Lower lobe of right lung (tissue), 2 donors: ENCODE measurements at regions not wholly inside any gene's neighbourhood (a gene's known extent, or its start where the extent isn't known, plus 50 kb on each side); places are given as distances from the start of the nearest gene placed in this dataset.

Experiments used
- ATAC-seq, 2 donors: fragments of 200-7000 bp; cut with Tn5 transposase; one replicate each; pipeline ENCODE4 v1.9.1; 2020 to 2022; ENCODE audit warnings: mild to moderate bottlenecking in 2 of 2, moderate library complexity in 2 of 2
- DNase-seq: peaks from one replicate; pipeline ENCODE4 v3.0.0-alpha.2; 2020
- H3K27ac ChIP-seq: fragments of 200-600 bp; one replicate; pipeline ENCODE4 v1.8.0; 2022
- H3K27me3 ChIP-seq: fragments of 200-600 bp; one replicate; pipeline ENCODE4 v1.8.0; 2022; ENCODE audit warnings: low read depth
- H3K36me3 ChIP-seq: fragments of 200-600 bp; one replicate; pipeline ENCODE4 v1.8.0; 2022; ENCODE audit warnings: mild to moderate bottlenecking
- H3K4me1 ChIP-seq: fragments of 200-600 bp; one replicate; pipeline ENCODE4 v1.8.0; 2022
- H3K4me3 ChIP-seq: fragments of 200-600 bp; one replicate; pipeline ENCODE4 v1.8.0; 2022; ENCODE audit warnings: mild to moderate bottlenecking
- H3K9me3 ChIP-seq: fragments of 200-600 bp; one replicate; pipeline ENCODE4 v1.8.0; 2022
- CTCF ChIP-seq: fragments of 200-600 bp; IDR thresholded peaks from one replicate; pipeline ENCODE4 v1.8.0; 2022; ENCODE audit warnings: antibody characterized with exemption, mild to moderate bottlenecking
- intact Hi-C: fragments of 100-400 bp; cut with DNase I; formaldehyde crosslinking; loops from one replicate; pipeline ENCODE4 v1.11.0; 2022
- donor health status: DM: no; HTN: yes; CAD: no; lungs with severe emphysema.

DNA sequence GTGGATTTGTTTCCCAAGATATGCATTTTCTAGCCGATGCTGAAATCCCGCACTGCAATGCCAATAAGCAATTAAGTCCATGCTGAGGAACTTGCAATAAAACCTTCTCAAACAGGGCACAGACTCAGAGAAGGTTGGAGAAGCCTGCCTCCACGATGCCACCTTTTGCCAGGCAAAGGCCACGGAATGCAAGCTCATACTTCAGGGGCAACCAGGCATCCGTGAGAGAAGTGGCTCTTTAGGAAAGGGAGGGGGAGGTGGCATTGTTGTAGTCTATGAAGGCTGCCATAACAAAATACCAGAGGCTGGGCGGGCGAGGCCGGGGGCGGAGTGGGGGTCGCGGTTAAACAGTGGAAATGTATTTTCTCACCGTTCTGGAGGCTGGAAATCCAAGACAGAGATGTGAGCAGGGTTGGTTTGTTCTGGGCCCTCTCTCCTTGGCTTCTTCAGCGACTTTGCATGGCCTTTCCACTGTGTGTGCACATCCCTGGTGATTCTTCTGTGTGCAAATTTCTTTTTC lies 689.5 kb downstream of the VRK1 start:
- intact Hi-C loops = no loop called here
- DNase-seq (no peak), ATAC-seq (no peak)
- Histone ChIP-seq H3K9me3 (no peaks in the 10 kb centered on the region), H3K36me3 (no peaks in the 10 kb centered on the region), H3K4me3 (no peak overlapping the region), H3K27me3 (no peaks in the 10 kb centered on the region), H3K4me1 (no peaks in the 10 kb centered on the region), H3K27ac (no peak overlapping the region)
- TF ChIP-seq CTCF = no peak

DNA sequence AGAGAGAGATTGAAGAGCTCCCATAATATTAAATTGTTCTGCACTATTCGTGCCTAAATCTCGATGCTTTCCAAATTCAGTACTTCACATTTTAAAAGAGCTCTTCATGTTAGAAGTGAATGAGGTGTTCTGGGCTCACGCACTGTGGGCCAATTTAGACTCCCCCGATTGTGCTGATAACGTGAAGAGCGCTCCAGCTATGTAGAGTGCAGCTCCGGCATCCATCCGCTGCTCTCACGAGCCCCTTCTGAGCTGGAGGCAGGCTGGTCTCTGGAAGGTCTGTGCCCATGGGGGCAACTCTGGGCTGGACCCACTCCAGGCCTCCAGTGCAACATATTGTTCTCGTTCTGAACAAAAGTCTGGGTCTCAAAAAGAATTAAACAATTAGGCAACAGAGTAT lies 692.6 kb downstream of the VRK1 start:
- intact Hi-C loops = no loop called here

DNA sequence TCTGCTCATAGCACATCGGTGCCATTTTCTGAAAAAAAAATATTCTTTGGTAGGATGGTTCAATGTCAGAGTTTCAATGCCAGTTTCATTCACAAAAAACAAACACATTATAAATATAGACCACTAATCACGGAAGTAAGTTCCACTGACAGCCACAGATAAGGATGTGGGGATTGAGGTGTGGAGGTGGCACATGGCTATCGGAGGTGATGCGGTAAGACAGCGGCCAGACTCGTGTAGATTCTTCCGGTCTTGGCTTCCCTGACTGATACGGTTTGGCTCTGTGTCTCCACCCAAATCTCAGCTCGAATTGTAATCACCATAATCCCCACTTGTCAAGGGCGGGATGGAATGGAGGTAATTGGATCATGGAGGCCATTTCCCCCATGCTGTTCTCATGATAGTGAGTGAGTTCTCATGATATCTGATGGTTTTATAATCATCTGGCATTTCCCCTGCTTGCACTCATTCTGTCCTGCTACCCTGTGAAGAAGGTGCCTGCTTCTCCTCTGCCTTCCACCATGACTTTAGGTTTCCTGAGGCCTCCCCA lies 693.4 kb downstream of the VRK1 start:
- H3K4me3 ChIP-seq = no peak overlapping the region
- no peaks in the 10 kb centered on the region for H3K9me3 ChIP-seq
- no peak for TF ChIP-seq CTCF
- H3K36me3 ChIP-seq = no peaks in the 10 kb centered on the region
- DNase-seq = no peak
- no peak overlapping the region for H3K27ac ChIP-seq
- H3K27me3 ChIP-seq = no peaks in the 10 kb centered on the region
- no peak for ATAC-seq
- H3K4me1 ChIP-seq = no peaks in the 10 kb centered on the region
- intact Hi-C loops = no loop called here

More for the DNA sequence above, 692.6 kb downstream of the VRK1 start:
- H3K36me3 ChIP-seq = no peaks in the 10 kb centered on the region
- no peak overlapping the region for H3K27ac ChIP-seq
- ATAC-seq (peak in 1 of 2 donors; percentile 63), DNase-seq (no peak)
- TF ChIP-seq CTCF = no peak
- no peaks in the 10 kb centered on the region for H3K27me3 ChIP-seq
- H3K9me3 ChIP-seq = no peaks in the 10 kb centered on the region
- no peak overlapping the region for H3K4me3 ChIP-seq
- H3K4me1 ChIP-seq = no peaks in the 10 kb centered on the region

GRCh38 chr14:97491697-97492096 lies 694.5 kb downstream of the VRK1 start:
- no peak for TF ChIP-seq CTCF
- Histone ChIP-seq H3K27me3 (no peaks in the 10 kb centered on the region), H3K4me1 (no peaks in the 10 kb centered on the region), H3K27ac (no peak overlapping the region), H3K4me3 (no peak overlapping the region), H3K36me3 (no peaks in the 10 kb centered on the region), H3K9me3 (no peaks in the 10 kb centered on the region)
- no peak for ATAC-seq
- no peak for DNase-seq
- intact Hi-C loops = no loop called here

DNA sequence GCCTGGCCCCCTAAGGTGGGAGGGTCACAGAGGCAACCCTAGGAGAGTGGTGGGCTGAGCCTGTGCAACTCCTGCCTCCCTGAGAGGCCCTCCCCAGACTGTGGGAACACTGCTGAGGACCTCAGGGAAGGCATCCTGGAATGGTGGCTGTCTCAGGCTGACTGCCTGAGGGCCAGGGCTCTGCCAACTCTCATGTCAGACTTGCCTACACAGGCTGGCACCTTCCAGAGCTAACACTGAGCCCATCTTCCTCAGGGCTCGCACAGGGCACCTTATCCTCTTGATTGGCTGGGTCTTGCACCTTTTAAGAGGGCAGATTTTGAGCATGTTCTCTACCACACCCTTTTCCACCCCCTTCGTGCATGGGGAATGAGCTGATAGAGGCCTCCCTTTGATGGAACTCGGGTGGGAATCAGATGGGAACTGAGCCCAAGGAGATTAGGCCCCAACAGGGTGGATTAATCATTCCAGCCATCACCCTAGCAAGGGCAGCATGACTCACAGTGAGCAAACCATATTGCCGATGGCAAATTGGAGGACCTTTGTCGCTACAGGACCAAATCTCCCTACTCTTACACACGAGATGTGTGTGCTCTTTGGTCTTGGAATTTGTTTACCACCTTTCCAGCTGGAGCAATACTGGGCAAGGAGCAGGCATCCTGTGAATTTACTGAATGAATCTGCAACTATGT lies 702.8 kb downstream of the VRK1 start:
- Histone ChIP-seq H3K36me3 (no peaks in the 10 kb centered on the region), H3K4me3 (no peak overlapping the region), H3K27ac (no peak overlapping the region), H3K4me1 (no peaks in the 10 kb centered on the region), H3K27me3 (no peaks in the 10 kb centered on the region), H3K9me3 (no peaks in the 10 kb centered on the region)
- intact Hi-C loops = no loop called here
- no peak for TF ChIP-seq CTCF
- no peak for DNase-seq
- ATAC-seq = peak in 1 of 2 donors; percentile 41
